Activated gamma-delta T cell (primary cell): ENCODE measurements at regions not wholly inside any gene's neighbourhood (a gene's known extent, or its start where the extent isn't known, plus 50 kb on each side); places are given as distances from the start of the nearest gene placed in this dataset.

ENCODE experiments used
- DNase-seq: peaks from one replicate; lab custom pipeline; 2025; lab: John Stamatoyannopoulos, UW

- DNase-seq: no peak
Measured at GRCh38 chr2:234438305-234438977, 58.4 kb downstream of the ARL4C start.

DNA sequence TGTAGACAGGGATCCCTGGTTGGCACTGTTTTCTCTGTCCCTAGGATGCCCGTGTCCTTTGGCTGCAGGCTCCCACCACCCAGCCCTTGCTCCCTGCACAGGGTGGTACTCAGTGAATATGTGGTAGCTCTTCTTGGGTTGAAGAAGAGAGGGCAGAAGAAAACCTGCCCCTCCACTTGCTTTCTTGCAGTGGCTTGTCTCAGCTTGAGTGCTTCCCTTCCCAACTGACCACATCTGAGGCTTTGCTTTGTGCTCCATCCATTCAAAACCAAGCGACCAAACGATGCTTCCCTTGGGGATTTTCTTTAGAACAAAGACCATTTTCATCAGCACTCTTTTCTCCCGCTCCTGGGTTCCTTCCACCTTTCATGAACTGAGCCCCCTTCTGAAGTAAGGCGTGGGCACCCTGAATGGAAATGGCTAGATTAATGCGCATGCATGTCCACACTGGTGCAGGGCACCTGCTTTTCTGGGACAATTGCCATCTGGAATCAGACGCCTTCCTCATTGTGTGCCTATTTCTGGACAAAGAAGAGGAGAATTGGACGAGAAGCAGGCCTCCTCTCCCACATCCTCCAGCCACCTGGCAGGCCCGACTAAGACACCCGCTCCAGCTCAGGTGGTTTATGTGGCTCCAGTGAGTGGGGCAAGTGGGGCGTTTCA is 59.1 kb downstream of the ARL4C start:
- DNase-seq: no peak

GRCh38 chr2:234436482-234436837 is 60.4 kb downstream of the ARL4C start:
- no peak for DNase-seq

GRCh38 chr2:234435836-234436481 is 60.9 kb downstream of the ARL4C start:
- no peak for DNase-seq

DNA sequence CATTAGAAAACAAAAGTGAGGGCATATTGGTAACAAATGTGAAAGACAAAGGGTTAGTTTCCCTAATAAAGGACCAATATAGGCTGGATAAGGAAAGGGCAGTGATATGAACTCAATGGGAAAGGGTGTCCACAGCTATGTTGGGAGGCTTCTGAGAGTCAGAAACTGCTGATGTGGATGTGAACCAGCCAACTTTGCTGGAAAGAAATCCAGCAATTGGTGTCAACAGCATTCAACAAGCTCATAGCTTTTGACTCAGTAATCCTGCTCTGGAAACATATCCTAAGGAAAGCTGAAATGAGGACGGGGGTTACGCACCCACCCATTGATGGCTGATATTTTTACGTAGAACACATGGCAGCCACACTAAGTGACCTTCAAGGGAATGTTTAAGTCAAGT is 63.7 kb downstream of the ARL4C start:
- no peak for DNase-seq

DNA sequence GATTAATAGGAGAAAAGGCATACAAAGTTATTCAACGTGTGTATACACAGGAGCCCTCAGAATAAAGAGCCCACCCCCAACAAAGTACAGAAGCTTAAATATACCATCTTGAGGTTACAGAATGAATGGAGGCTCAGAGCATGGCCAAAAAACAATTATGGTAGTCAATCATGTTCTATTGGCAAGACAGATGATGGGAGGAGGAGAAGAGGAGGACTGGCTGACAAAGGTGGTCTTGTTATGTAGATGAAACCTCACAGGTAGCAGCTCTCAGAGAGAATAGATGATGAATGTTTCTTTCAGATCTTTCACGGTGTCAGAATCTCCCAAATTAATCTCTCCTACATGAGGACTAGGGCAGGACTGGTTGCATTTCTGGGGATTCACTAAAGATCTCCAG is 66.0 kb downstream of the ARL4C start:
- DNase-seq: no peak

DNA sequence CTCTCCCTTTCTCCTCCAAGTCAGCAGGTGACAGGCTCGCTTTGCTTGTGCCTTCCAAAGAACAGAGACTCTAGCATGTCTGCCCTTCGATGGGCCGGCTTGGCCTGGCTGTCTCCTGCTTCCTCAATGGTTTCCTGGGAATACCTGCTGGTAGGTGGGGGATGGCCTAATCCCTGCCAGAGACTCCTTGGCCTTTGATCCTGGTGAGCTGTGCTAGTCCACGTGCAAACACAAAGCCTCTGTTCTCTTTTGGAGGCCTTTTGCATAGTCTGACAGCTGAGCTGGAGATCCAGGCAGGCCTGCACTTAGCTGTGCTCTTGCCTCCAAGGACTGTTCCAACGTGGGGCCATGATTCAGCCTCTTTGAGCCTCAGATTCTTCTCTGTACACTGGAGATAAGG is 67.6 kb downstream of the ARL4C start:
- DNase-seq: no peak

DNA sequence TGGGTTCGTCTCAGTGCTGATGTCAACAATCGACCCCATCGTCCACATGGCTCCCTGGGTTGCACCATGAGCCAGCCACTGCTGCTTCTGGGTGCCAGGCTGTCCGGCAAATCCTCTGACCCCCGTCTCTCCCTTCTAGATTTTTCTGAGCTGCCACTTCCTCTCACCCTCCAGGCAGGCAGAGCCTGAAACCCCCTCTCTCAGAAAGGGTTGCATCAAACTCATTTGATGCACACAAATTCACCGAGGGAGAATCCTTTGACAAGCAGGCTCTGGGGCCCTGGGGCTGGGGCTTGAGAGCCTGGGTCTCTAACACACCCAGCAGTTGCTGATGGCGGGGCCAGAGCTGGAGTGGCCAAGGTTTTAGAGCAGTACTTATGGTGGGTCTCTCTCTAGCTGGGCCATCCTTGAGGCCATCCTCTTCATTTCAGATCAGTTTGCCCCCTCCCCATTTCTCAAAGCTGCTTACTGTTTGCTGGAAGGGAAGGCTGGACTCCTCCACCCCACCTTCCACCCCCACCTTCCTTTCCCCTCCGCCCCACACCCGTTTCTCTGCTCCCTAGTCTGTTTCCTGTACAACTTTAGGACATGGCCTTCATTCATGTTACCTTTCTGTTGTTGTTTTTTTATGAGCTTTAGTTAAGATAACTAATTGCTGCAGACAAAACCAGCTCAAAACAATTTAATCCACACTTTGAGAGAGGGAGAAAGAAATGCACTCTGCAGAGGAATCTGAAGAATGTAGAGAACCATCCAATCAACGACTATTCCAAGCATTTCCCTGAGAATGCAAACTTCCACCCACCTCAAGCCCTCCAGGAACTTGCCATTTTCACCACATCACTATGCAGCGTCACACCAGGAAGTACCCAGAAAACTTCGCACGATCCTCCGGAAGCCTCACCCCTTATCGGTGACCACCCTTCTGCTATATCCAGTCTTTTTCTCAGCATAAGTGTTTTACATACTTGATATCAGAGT is 69.5 kb downstream of the ARL4C start:
- DNase-seq: no peak

- DNase-seq: no peak
Measured at GRCh38 chr2:234426616-234427015, 70.3 kb downstream of the ARL4C start.

DNA sequence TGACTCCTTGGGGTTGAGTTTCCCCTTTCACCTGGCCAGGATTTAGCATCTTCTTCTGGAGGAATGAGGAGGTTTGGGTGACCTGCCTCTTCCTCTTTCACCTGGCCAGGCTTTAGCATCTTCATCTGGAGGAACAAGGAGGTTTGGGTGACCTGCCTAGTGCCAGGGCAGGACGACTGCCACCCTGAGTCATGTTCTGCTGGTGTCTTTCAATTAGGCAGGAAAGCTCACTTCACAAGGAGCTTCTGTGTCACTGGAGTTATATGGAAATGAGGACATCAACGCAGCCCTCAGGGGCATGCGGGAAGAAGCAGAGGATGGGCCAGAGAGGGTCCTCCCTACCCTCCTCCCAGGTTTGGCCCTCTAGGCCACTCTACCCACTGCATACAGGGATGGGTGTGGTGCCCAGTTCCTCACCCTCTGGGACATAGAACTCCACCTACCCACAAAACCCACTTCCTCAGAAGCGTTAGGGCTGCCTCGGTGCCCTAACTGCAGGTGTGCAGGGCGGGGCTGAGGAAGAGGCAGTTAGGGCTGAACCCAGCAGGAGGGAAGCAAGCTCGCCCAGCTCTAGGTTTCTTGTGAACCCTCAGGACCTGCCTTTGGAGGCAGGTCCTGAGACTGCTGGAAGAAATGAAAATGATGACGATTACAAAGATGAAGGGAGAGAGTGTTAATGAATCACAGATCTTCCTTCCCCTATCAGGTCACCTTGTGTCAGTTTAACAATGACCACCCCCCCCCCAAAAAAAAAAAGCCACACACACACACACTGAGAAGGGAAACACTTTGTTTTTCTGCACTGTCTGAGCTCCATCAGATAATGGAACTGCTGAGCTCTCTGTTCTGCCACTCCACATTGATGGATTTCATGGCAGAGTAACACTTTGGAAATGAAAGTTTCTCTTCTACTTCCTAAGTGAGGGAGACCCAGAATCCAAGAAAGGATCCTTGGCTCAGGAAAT is 71.0 kb downstream of the ARL4C start:
- DNase-seq: no peak

DNA sequence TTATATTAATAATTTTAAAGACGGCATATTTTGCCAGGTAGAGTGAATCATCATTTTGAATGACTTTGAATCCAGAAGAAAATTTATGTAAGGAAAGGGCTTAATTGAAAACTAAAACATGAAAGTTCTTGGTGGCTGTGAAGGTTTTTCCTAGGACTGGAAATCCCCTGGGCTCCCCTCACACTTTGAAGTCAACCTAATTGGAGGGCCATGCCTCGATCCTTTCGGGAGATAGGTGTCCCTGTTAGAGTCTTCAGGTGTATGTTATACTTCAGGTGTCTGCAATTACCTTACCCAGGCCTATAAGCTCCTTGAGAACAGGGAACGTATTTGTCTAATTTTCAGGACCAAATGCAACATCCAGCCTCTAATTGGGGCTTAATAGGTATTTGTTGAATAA is 73.0 kb downstream of the ARL4C start:
- no peak for DNase-seq

DNA sequence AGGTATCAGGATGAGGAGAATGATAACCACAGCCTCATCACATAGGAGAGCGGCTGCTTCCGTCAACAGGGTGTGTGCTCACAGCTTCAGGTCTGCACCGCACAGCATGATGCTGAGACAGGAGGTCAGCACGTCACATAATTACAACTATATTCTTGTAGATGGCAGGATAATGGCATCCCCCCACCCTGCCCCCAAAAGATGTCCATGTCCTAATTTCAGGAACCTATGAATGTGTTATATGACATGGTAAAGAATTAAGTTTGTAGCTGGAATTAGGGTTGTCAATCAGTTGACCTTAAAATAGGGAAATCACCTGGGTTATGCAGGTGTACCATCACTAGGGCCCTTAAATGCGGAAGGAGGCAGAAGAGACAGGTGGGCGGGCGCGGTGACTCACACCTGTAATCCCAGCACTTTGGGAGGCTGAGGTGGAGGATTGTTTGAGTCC is 73.9 kb downstream of the ARL4C start:
- no peak for DNase-seq

- DNase-seq: no peak
Measured at GRCh38 chr2:234422273-234422732, 74.6 kb downstream of the ARL4C start.

- no peak for DNase-seq
Measured at GRCh38 chr2:234420408-234420807, 76.5 kb downstream of the ARL4C start.

DNA sequence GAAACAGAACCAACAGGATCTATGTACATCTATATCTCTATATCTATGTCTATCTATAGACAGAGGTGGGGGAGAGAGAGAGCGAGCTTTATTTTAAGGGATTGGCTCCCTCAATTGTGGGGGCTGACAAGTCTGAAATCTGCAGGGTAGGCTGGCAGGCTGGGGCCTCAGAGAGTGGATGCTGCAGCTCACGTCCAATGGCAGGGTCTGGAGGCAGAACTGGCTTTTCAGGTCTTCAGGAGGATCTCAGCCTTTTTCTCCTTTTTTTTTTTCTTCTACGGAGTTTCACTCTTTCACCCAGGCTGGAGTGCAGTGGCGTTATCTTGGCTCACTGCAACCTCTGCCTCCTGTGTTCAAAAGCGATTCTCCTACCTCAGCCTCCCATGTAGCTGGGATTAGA is 77.2 kb downstream of the ARL4C start:
- no peak for DNase-seq

GRCh38 chr2:234415706-234416105 is 81.2 kb downstream of the ARL4C start:
- no peak for DNase-seq

GRCh38 chr2:234414596-234414995 is 82.3 kb downstream of the ARL4C start:
- DNase-seq: no peak

DNA sequence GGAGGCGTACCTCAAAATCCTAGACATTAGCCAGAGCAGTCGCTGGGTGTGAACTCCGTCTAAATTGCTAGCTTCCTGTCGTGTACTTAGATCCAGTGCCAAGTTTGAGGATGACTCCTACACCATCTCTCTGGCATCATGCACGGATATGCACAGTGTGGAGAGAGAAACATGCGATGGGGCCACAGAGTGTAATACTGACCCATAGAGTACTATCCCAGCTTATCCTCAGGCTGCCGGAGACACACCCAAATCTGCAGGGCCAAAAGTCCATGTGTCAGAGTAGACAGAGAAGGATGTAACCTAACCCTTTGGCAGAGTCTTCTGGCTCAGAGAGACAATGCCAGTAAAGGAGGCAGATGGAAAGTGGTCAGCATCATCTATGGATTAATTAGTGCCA is 84.2 kb downstream of the ARL4C start:
- DNase-seq: no peak

- DNase-seq: no peak
Measured at GRCh38 chr2:234411793-234412192, 85.1 kb downstream of the ARL4C start.

DNA sequence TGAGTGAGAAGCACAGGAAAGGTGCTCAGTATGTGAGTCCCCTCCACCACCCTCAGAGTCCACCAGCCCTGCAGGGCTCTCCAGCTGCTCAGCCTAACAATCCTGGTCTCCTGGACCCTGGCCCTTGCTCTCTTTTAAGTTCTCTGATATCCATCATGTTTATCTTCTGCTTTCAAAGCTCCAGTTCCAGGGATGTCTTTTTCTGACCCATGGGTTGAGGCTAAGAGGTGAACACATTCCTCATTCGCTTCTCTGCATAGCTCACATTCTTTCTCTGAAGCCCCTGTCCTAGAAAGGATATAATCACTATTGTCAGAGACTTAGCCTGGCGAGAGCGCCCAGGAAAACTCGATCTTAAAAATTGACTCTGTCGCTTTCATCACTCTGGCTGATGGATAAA is 86.4 kb downstream of the ARL4C start:
- DNase-seq: no peak

DNA sequence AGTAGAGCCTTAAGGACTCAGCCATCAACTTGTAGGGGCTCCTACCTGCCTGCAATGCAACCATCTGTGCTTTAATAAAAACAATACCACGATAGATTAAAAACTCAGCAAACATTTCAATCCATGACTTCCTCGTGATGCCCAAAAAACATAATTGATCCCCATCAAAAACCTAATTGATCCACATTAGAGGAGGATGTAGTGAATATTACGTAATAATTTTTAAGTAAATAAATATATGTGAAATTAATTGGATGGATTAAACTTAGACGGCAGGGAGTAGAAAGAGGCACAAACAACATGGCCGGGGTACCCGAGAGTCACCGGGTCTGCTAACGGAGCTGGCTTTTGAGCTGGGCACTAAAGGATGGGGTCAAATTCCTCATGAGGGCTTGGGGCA is 87.3 kb downstream of the ARL4C start:
- DNase-seq: no peak
